A549 (cell line): ENCODE measurements at regions not wholly inside any gene's neighbourhood (a gene's known extent, or its start where the extent isn't known, plus 50 kb on each side); places are given as distances from the start of the nearest gene placed in this dataset.

Experiments
- ATAC-seq, 2 experiments: fragments of 200-7000 bp in 1 of 2; fragments of >200 bp in 1 of 2; cut with Nextera tagmentation in 1 of 2; cut with Tn5 transposase in 1 of 2; 3 replicates each; pipeline versions ENCODE4 v1.8.0 to v1.9.1; 2018 to 2020; ENCODE audit warnings: mild to moderate bottlenecking in 1 of 2, moderate library complexity in 1 of 2
- CTCF ChIA-PET: fragments of 300-600 bp; sonication (Branson Sonifier 250); formaldehyde crosslinking; extraction: SDS; loops from one replicate; lab custom pipeline; 2021; ENCODE audit warnings: antibody characterized with exemption, inconsistent platforms; lab: Yijun Ruan, JAX
- POLR2A ChIA-PET: fragments of 350-600 bp; formaldehyde crosslinking; extraction: SDS; loops from one replicate; lab custom pipeline; 2021; ENCODE audit warnings: antibody characterized with exemption, inconsistent platforms; lab: Yijun Ruan, JAX
- DNase-seq, 2 experiments: peaks; one replicate each; pipeline versions ENCODE4 v3.0.0 to v3.0.0-alpha.2; 2011 to 2016; ENCODE audit warnings: low read depth in 1 of 2, low spot score in 1 of 2
- FAIRE-seq: peaks from 2 replicates; lab custom pipeline; 2011; peaks lifted over from hg19 to GRCh38; lab: Jason Lieb, UNC
- H3K27ac ChIP-seq, 2 experiments: fragments of >200 bp; sonication (Bioruptor Twin); formaldehyde crosslinking; 3 replicates each; pipeline ENCODE4 v1.5.1; 2016 to 2017
- H3K4me1 ChIP-seq: fragments of >200 bp; sonication (Bioruptor Twin); formaldehyde crosslinking; 3 replicates; pipeline ENCODE4 v1.6.1; 2016
- H3K4me2 ChIP-seq: fragments of >200 bp; sonication (Bioruptor Twin); formaldehyde crosslinking; 3 replicates; pipeline ENCODE4 v1.6.1; 2016
- H3K4me3 ChIP-seq: fragments of >200 bp; sonication (Bioruptor Twin); formaldehyde crosslinking; 3 replicates; pipeline ENCODE4 v1.5.1; 2016
- H3K9me3 ChIP-seq: fragments of >200 bp; sonication (Bioruptor Twin); formaldehyde crosslinking; 3 replicates; pipeline ENCODE4 v1.6.1; 2016
- ATOH8 ChIP-seq: fragments of 250-450 bp; sonication (Bioruptor Pico); IDR thresholded peaks from 2 replicates; pipeline ENCODE4 v1.5.0; 2020; ENCODE audit warnings: low read depth, mild to moderate bottlenecking, moderate library complexity
- CEBPB ChIP-seq, 2 experiments: fragments of >200 bp in 1 of 2; sonication (Bioruptor Twin) in 1 of 2; formaldehyde crosslinking in 1 of 2; IDR thresholded peaks; 2 replicates each; pipeline ENCODE4 v1.6.1; 2012 to 2016
- EHF ChIP-seq: fragments of 250-450 bp; sonication (Bioruptor Pico); IDR thresholded peaks from 2 replicates; pipeline ENCODE4 v1.5.0; 2020; ENCODE audit warnings: mild to moderate bottlenecking
- EHMT2 ChIP-seq: fragments of 200-600 bp; sonication (generic); IDR thresholded peaks from 2 replicates; pipeline ENCODE4 v1.6.1; 2016; ENCODE audit warnings: antibody characterized with exemption, low read depth, mild to moderate bottlenecking, moderate library complexity
- ELK1 ChIP-seq: fragments of 150-350 bp; IDR thresholded peaks from 2 replicates; pipeline ENCODE4 v1.6.1; 2014; ENCODE audit warnings: low read depth, mild to moderate bottlenecking, low read length
- HES2 ChIP-seq: fragments of >200 bp; sonication (Bioruptor Twin); formaldehyde crosslinking; IDR thresholded peaks from 2 replicates; pipeline ENCODE4 v1.6.1; 2016
- HMGXB4 ChIP-seq: fragments of 250-450 bp; sonication (Bioruptor Pico); IDR thresholded peaks from 2 replicates; pipeline ENCODE4 v1.5.0; 2021; ENCODE audit warnings: mild to moderate bottlenecking, moderate library complexity, borderline replicate concordance
- JUNB ChIP-seq: fragments of >200 bp; sonication (Bioruptor Twin); formaldehyde crosslinking; IDR thresholded peaks from 2 replicates; pipeline ENCODE4 v1.6.1; 2016
- MAZ ChIP-seq: fragments of 150-350 bp; IDR thresholded peaks from 2 replicates; pipeline ENCODE4 v1.6.1; 2014; ENCODE audit warnings: antibody characterized with exemption, low read depth, low read length, borderline replicate concordance
- MYC ChIP-seq: IDR thresholded peaks from 2 replicates; pipeline ENCODE4 v1.6.1; 2012; ENCODE audit warnings: mild to moderate bottlenecking, inconsistent platforms, low read length, improper control_type of control experiment, borderline replicate concordance
- NPAS2 ChIP-seq: fragments of 250-450 bp; sonication (Bioruptor Pico); IDR thresholded peaks from 2 replicates; pipeline ENCODE4 v1.8.0; 2022; ENCODE audit warnings: mild to moderate bottlenecking, moderate library complexity, borderline replicate concordance
- POLR2AphosphoS2 ChIP-seq: conservative IDR thresholded peaks from 2 replicates; pipeline ENCODE4 v1.6.1; 2012; ENCODE audit warnings: low read length, improper control_type of control experiment, inconsistent platforms
- RFX5 ChIP-seq: fragments of 450-650 bp; IDR thresholded peaks from 2 replicates; pipeline ENCODE4 v1.7.1; 2014; ENCODE audit warnings: antibody characterized with exemption, mild to moderate bottlenecking, moderate library complexity
- RNF2 ChIP-seq: fragments of 200-600 bp; sonication (generic); IDR thresholded peaks from 2 replicates; pipeline ENCODE4 v1.6.1; 2016; ENCODE audit warnings: low read depth, mild to moderate bottlenecking, antibody characterized with exemption, moderate library complexity, borderline replicate concordance
- SMC3 ChIP-seq: fragments of >200 bp; sonication (Bioruptor Twin); formaldehyde crosslinking; IDR thresholded peaks from 3 replicates; pipeline ENCODE4 v1.6.1; 2018; ENCODE audit warnings: inconsistent platforms
- SREBF2 ChIP-seq: fragments of 450-650 bp; IDR thresholded peaks from 2 replicates; pipeline ENCODE4 v1.6.1; 2014; ENCODE audit warnings: mild to moderate bottlenecking, moderate library complexity
- USF2 ChIP-seq: fragments of 450-650 bp; IDR thresholded peaks from 2 replicates; pipeline ENCODE4 v1.6.1; 2014; ENCODE audit warnings: antibody characterized with exemption
- ZC3H11A ChIP-seq: fragments of 450-650 bp; IDR thresholded peaks from 2 replicates; pipeline ENCODE4 v1.6.1; 2014; ENCODE audit warnings: antibody characterized with exemption, mild to moderate bottlenecking
- ZNF302 ChIP-seq: fragments of 250-450 bp; sonication (Bioruptor Pico); IDR thresholded peaks from 2 replicates; pipeline ENCODE4 v1.9.0; 2021; ENCODE audit warnings: inconsistent platforms, mild to moderate bottlenecking, moderate library complexity
- WGBS: methylation state at CpG from one replicate; pipeline ENCODE4 v1.1.6; 2017; ENCODE audit errors: missing lambda C conversion rate; 5-methylcytosine and 5-hydroxymethylcytosine counted together

- FAIRE-seq: no peak
- Histone ChIP-seq H3K4me2 (no peak overlapping the region), H3K27ac (no peak overlapping the region), H3K9me3 (no peaks in the 10 kb centered on the region), H3K4me1 (no peaks in the 10 kb centered on the region), H3K4me3 (no peak overlapping the region)
- no peak for DNase-seq
- POLR2A ChIA-PET: no interaction called here
- no peak for ATAC-seq
- CTCF ChIA-PET: no interaction called here
- TF ChIP-seq ATOH8 (CRISPR knock-in tag) (no peak), USF2 (no peak), SMC3 (no peak)
- 33% methylated on average over 3 of the region's 3 CpGs for WGBS
Observed at GRCh38 chr5:105773241-105773640, 1897.5 kb downstream of the EFNA5 start.

- no peak for ATAC-seq
- Histone ChIP-seq H3K4me2 (no peak overlapping the region), H3K4me1 (no peaks in the 10 kb centered on the region), H3K9me3 (0 out of 3 replicates have a peak, but pooled peaks cover 2% of the 10 kb centered on the region), H3K4me3 (no peak overlapping the region), H3K27ac (no peak overlapping the region)
- CTCF ChIA-PET: no interaction called here
- DNase-seq: no peak
- TF ChIP-seq SMC3 (no peak), ZC3H11A (no peak), HMGXB4 (CRISPR knock-in tag) (no peak), MAZ (no peak), RFX5 (no peak), MYC (no peak), RNF2 (no peak), ELK1 (no peak), POLR2AphosphoS2 (no peak), EHMT2 (no peak), ATOH8 (CRISPR knock-in tag) (no peak), NPAS2 (CRISPR knock-in tag) (no peak), HES2 (no peak), ZNF302 (CRISPR knock-in tag) (no peak), SREBF2 (no peak), EHF (CRISPR knock-in tag) (no peak), CEBPB (IDR thresholded peaks at IDR 0.05) (no peak), JUNB (no peak)
- 21% methylated on average over 2 of the region's 2 CpGs for WGBS
- POLR2A ChIA-PET: no interaction called here
- FAIRE-seq: no peak
Observed at GRCh38 chr5:105767267-105767666, 1903.5 kb downstream of the EFNA5 start.
